Stimulated activated CD8-positive, alpha-beta memory T cell treated with anti-CD3 and anti-CD28 coated beads, Interleukin-2, amount 100 ng/mL, for 48 hours (primary cell): ENCODE measurements at regions not wholly inside any gene's neighbourhood (a gene's known extent, or its start where the extent isn't known, plus 50 kb on each side); places are given as distances from the start of the nearest gene placed in this dataset.
"Not testable (repeated sequence)": the region's sequence is repeated elsewhere in the genome, so short reads cannot be mapped to it uniquely, and the experiment has no call there.

Source experiments
- DNase-seq, 2 donors: peaks; one replicate each; pipeline ENCODE4 v3.0.0-alpha.2; 2020; ENCODE audit warnings: low read depth in 2 of 2

- no peak for DNase-seq
These were observed 292.8 kb upstream of the SFSWAP start for GRCh38 chr12:131418121-131418520.

GRCh38 chr12:131418884-131419283 is 292.0 kb upstream of the SFSWAP start:
- no peak for DNase-seq

DNA sequence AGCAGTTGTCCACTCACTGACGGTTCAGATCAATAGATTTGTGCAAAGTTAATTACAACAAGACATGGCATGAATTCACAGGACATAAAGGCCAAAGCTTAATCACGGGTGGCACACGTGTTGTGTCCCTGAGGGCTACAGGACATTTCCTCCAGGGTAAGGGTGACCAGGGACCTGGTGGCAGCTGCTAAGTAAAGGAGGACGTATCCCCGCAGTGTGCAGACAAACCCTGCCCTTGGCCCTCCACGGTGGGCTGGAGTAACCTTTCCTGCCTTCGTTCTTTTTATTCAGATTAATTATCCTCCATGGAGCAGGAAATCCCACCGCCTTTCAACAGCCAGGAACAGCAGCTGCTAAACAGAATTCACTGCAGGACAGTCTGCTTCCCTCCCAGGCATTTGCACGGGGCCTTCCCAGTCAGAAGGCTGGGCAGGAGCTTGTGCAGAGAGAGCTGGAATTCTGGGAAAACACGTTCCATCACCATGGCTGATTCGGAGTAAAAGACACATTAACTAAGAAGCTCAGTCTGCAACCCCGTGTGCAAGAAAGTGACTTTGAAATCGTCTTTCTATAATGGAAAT is 289.9 kb upstream of the SFSWAP start:
- DNase-seq = no peak

- no peak for DNase-seq
These were observed 289.2 kb upstream of the SFSWAP start for GRCh38 chr12:131421509-131422186.

DNA sequence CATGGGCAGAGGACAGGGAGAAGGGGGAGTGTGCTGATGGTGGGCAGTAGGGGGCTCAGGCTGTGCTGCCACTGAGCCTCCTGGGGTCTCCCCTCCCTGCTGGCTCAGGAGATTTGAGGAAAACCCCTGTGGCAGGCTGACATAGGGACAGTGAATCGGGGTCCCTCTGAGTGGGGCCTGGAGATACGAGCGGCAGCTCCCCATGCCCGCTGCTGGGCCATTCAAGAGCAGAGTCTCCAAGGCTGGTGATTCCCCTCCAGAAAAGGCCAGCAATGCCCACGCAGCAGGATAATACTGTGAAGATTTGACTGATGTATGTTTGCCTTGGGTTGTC is 288.7 kb upstream of the SFSWAP start:
- no peak for DNase-seq

- no peak for DNase-seq
These were observed 288.1 kb upstream of the SFSWAP start for GRCh38 chr12:131422744-131423143.

DNA sequence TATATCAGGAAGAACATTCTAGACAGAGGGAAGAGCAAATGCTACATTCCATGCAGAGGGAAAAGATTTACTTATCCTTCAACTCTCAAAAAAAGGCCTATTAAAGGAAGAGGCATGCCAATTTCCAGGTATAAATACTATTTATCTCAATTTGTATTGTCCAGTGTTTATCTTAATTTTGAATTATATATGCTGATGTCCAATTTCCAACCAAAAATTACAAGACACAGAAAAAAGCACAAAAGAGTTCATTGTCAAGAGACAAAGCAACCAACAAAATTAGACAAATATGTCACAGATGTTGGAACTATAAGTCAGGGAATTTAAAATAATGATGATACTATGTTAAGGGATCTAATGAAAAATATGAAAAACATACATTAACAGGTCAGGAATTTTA is 286.6 kb upstream of the SFSWAP start:
- DNase-seq = no peak

DNA sequence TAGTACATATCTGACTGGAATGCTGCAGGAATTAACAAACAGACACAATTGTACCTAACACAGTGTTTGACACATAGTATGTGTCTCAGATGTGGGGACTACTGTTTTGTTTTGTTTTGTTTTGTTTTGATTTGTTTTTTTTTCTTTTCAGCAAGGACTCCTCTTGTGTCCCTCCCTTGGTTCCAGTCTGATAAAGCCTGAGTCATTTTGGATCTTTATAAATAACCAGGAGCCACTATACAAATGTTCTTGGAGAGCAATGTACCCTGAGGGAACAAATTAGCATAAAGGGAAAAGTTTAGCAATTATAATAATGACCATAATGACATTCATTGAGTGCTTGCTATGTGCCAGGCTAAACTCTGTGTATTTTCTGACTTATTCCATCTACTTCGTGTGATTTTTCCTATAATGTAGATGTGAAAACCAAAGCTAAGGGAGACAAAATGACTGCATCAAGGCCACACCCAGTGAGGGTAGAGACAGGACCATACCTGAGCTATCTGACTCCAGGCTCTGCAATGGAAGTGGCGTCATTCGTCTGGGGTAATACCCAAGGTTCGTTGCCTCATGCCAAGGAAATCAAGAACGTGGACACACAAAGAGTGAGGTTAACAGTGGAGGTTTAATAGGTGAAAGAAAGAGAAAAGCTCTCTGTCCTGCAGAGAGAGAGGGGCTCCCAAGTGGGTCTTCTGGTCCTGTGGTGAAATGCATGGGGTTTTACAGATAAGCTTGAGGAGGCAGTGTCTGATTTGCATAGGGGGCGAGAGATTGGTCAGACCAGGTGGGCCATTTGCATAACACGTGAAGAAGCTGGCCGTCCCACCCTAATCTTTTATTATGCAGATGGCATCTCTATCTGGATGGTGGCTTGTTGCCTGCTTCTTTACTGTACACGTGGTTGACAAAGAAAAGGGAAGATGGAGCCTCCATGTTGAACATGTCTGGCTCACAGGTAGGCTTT is 285.5 kb upstream of the SFSWAP start:
- no peak for DNase-seq

GRCh38 chr12:131428091-131428685 is 282.7 kb upstream of the SFSWAP start:
- DNase-seq = no peak

GRCh38 chr12:131429221-131429620 is 281.7 kb upstream of the SFSWAP start:
- not testable (repeated sequence) for DNase-seq

GRCh38 chr12:131429697-131430096 is 281.2 kb upstream of the SFSWAP start:
- not testable (repeated sequence) for DNase-seq

- DNase-seq = no peak
These were observed 280.6 kb upstream of the SFSWAP start for GRCh38 chr12:131430158-131430742.

DNA sequence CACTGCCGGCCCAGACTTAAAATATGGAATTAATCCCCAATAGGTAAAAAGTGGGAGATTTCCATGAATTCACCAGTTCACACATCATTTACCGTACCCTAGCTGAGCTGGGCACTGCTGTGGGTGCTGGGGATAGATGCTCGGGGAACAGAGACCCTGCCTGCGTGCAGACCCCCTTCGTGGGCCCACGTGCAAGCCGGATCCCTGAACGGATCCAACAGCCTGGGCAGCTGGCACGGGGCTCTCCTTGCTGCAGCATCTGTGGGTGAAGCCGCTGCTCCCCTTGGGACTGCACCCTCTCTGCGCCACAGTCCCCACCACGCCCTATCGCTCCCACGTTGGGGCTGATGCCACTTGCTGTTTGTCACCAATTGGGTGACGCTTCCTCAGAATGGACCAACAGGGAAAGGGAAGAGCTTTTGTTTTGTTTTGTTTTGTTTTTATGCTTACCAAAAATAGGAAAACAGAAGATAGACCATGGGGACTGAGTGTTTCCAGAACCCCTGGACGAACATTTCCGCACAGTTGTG is 279.7 kb upstream of the SFSWAP start:
- DNase-seq = not testable (repeated sequence)

GRCh38 chr12:131432532-131433260 is 278.2 kb upstream of the SFSWAP start:
- no peak for DNase-seq

- DNase-seq = no peak
These were observed 276.4 kb upstream of the SFSWAP start for GRCh38 chr12:131434208-131435125.

DNA sequence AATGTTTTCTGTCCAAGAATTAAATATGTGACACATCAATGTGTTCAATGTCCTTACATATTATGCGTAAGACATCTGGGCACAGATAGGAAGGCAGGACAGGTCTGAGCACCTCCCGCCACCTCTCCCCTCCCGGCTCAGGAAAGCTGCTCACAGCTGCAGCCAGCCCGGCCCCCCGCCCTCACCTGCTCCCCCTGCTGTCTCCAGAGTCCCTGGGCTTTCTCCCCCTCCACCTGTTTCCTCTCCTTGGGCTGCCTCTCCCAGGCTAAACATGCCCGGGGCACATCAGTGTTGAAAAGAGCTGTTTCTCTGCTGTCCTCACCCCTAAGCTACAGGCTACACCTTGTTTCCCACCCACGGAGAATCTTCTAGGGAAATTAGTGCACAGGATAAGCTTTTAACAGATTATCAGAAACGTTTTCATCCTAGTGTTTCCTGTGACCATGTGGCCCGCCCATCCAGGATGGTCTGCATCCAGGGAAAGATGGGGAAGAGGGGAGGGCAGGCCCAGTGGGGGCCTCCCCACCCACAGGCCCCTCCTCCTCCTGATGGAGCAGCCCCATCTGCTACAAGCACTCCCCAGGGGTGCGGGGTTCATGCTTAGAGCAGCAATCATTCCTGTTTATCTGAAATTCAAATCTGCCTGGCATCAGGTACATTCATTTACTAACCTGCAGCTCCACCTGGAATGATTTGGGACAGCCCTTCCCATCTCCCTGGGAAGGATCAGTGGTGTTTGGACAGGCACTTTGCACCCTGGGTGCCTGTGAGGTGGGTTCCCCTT is 273.8 kb upstream of the SFSWAP start:
- DNase-seq = no peak

DNA sequence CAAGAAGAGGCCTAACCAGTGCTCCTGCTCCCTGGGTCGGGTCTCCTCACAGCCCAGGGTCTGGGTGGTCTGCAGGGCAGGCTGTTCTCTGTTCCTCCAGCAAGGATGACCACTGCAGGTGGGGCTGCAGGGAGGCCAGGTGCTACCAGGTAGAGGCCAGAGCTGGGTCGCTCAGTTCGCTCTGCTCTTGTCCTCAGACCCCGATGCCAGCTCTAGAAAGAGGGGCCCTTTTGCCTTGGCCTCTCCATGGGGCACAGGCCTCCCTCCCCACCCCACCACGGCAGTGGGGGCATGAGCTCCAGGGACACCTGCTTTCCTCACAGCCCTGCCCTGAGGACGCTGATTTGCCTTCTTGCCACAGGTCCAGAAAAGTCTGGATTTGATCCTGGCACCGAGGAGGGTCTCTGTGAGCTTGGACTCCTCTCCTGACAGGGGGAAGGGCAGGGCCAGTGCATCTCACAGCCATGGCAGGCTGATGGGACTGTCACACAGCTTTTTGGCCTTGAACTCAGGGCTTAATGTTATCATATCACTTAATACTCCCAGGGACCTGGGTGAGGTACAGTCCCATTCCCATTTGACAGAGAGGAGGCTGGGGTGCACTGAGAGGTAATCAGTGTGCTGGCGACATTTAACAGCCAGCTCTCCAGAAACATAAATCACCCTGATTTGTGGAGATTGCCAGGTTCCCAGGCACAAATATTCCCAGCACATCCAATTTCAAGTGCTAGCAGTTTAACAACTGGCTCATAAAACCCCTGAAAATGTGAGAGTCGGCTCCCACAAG is 273.0 kb upstream of the SFSWAP start:
- no peak for DNase-seq

- not testable (repeated sequence) for DNase-seq
These were observed 272.4 kb upstream of the SFSWAP start for GRCh38 chr12:131438493-131438835.
